Activated CD8-positive, alpha-beta T cell treated with anti-CD3 and anti-CD28 coated beads, Interleukin-2, amount 10 ng/mL, durations not matched to agents 7 days and 5 days (primary cell): ENCODE measurements at regions not wholly inside any gene's neighbourhood (a gene's known extent, or its start where the extent isn't known, plus 50 kb on each side); places are given as distances from the start of the nearest gene placed in this dataset.

ENCODE experiments used
- ATAC-seq: fragments of 150-1000 bp; cut with Tn5 transposase; one replicate; pipeline ENCODE4 v1.10.0; 2021; ENCODE audit warnings: moderate library complexity
- CTCF ChIA-PET: fragments of 350-600 bp; sonication (Branson Sonifier 250); formaldehyde crosslinking; loops from one replicate; lab custom pipeline; 2021; ENCODE audit warnings: antibody characterized with exemption; lab: Charles Lee
- POLR2A ChIA-PET: fragments of 350-600 bp; sonication (Branson Sonifier 250); formaldehyde crosslinking; loops from one replicate; lab custom pipeline; 2021; ENCODE audit warnings: antibody characterized with exemption; lab: Charles Lee
- DNase-seq: peaks from one replicate; pipeline ENCODE4 v3.0.0-alpha.2; 2020
- H3K27ac Mint-ChIP-seq: one replicate; pipeline ENCODE4 v1.8.0; 2021; ENCODE audit warnings: mild to moderate bottlenecking, mixed read lengths
- H3K27me3 Mint-ChIP-seq: one replicate; pipeline ENCODE4 v1.8.0; 2021; ENCODE audit warnings: low read depth, mixed read lengths
- H3K36me3 Mint-ChIP-seq: one replicate; pipeline ENCODE4 v1.8.0; 2021; ENCODE audit warnings: low read depth, mixed read lengths
- H3K4me1 Mint-ChIP-seq: one replicate; pipeline ENCODE4 v1.8.0; 2021; ENCODE audit warnings: low read depth, mixed read lengths
- H3K4me3 Mint-ChIP-seq: one replicate; pipeline ENCODE4 v1.8.0; 2021; ENCODE audit warnings: mild to moderate bottlenecking, mixed read lengths
- H3K9me3 Mint-ChIP-seq: one replicate; pipeline ENCODE4 v1.8.0; 2022; ENCODE audit warnings: mixed read lengths; ENCODE audit not compliant: insufficient read depth

GRCh38 chr5:58066076-58066475, 393.8 kb downstream of the PLK2 start:
- no peak for DNase-seq
- POLR2A ChIA-PET, result no interaction called here
- H3K4me3 Mint-ChIP-seq, result no peak overlapping the region

GRCh38 chr5:58064801-58065200, 395.1 kb downstream of the PLK2 start:
- ATAC-seq, result no peak
- no peaks in the 10 kb centered on the region for H3K4me1 Mint-ChIP-seq
- no peak overlapping the region for H3K4me3 Mint-ChIP-seq
- H3K36me3 Mint-ChIP-seq, result no peaks in the 10 kb centered on the region
- H3K27ac Mint-ChIP-seq, result no peak overlapping the region
- ChIA-PET POLR2A (no interaction called here), CTCF (no interaction called here)
- no peaks in the 10 kb centered on the region for H3K9me3 Mint-ChIP-seq
- DNase-seq, result no peak
- no peaks in the 10 kb centered on the region for H3K27me3 Mint-ChIP-seq

More at GRCh38 chr5:58066076-58066475, 393.8 kb downstream of the PLK2 start:
- Mint-ChIP-seq H3K27ac (no peak overlapping the region), H3K9me3 (no peaks in the 10 kb centered on the region), H3K36me3 (no peaks in the 10 kb centered on the region), H3K4me1 (no peaks in the 10 kb centered on the region), H3K27me3 (no peaks in the 10 kb centered on the region)
- no peak for ATAC-seq
- CTCF ChIA-PET, result no interaction called here

- H3K4me3 Mint-ChIP-seq, result no peak overlapping the region
- ATAC-seq (no peak), DNase-seq (no peak)
- H3K27ac Mint-ChIP-seq, result no peak overlapping the region
- H3K27me3 Mint-ChIP-seq, result no peaks in the 10 kb centered on the region
- no peaks in the 10 kb centered on the region for H3K4me1 Mint-ChIP-seq
- no peaks in the 10 kb centered on the region for H3K36me3 Mint-ChIP-seq
- no peaks in the 10 kb centered on the region for H3K9me3 Mint-ChIP-seq
- POLR2A ChIA-PET, result no interaction called here
- CTCF ChIA-PET, result no interaction called here
These were observed 398.9 kb downstream of the PLK2 start for GRCh38 chr5:58060996-58061395.

- H3K27ac Mint-ChIP-seq, result no peak overlapping the region
- no peaks in the 10 kb centered on the region for H3K4me1 Mint-ChIP-seq
- DNase-seq, result no peak
- CTCF ChIA-PET, result no interaction called here
- no peak for ATAC-seq
- no peak overlapping the region for H3K4me3 Mint-ChIP-seq
- H3K9me3 Mint-ChIP-seq, result no peaks in the 10 kb centered on the region
- no peaks in the 10 kb centered on the region for H3K27me3 Mint-ChIP-seq
- H3K36me3 Mint-ChIP-seq, result no peaks in the 10 kb centered on the region
- POLR2A ChIA-PET, result no interaction called here
These were observed 402.6 kb downstream of the PLK2 start for GRCh38 chr5:58057324-58057723.

- ChIA-PET CTCF (no interaction called here), POLR2A (no interaction called here)
- Mint-ChIP-seq H3K27me3 (no peaks in the 10 kb centered on the region), H3K27ac (no peak overlapping the region), H3K36me3 (no peaks in the 10 kb centered on the region), H3K9me3 (no peaks in the 10 kb centered on the region), H3K4me1 (no peaks in the 10 kb centered on the region), H3K4me3 (no peak overlapping the region)
- DNase-seq (no peak), ATAC-seq (no peak)
These were observed 403.3 kb downstream of the PLK2 start for GRCh38 chr5:58056546-58056945.

- no peaks in the 10 kb centered on the region for H3K36me3 Mint-ChIP-seq
- no peaks in the 10 kb centered on the region for H3K4me1 Mint-ChIP-seq
- CTCF ChIA-PET, result no interaction called here
- ATAC-seq, result no peak
- no peak overlapping the region for H3K27ac Mint-ChIP-seq
- H3K4me3 Mint-ChIP-seq, result no peak overlapping the region
- H3K27me3 Mint-ChIP-seq, result no peaks in the 10 kb centered on the region
- no peaks in the 10 kb centered on the region for H3K9me3 Mint-ChIP-seq
- DNase-seq, result no peak
- POLR2A ChIA-PET, result no interaction called here
These were observed 405.9 kb downstream of the PLK2 start for GRCh38 chr5:58054018-58054417.

GRCh38 chr5:58048954-58049353, 410.9 kb downstream of the PLK2 start:
- ChIA-PET POLR2A (no interaction called here), CTCF (no interaction called here)
- ATAC-seq, result no peak
- H3K9me3 Mint-ChIP-seq, result no peaks in the 10 kb centered on the region
- H3K36me3 Mint-ChIP-seq, result no peaks in the 10 kb centered on the region
- no peaks in the 10 kb centered on the region for H3K4me1 Mint-ChIP-seq
- H3K27ac Mint-ChIP-seq, result no peak overlapping the region
- no peak overlapping the region for H3K4me3 Mint-ChIP-seq
- no peaks in the 10 kb centered on the region for H3K27me3 Mint-ChIP-seq
- DNase-seq, result no peak

- Mint-ChIP-seq H3K4me1 (no peaks in the 10 kb centered on the region), H3K9me3 (no peaks in the 10 kb centered on the region), H3K4me3 (no peak overlapping the region), H3K27me3 (no peaks in the 10 kb centered on the region), H3K36me3 (no peaks in the 10 kb centered on the region), H3K27ac (no peak overlapping the region)
- CTCF ChIA-PET, result no interaction called here
- no peak for ATAC-seq
- no peak for DNase-seq
- POLR2A ChIA-PET, result no interaction called here
These were observed 411.5 kb downstream of the PLK2 start for GRCh38 chr5:58048185-58048925.

- Mint-ChIP-seq H3K9me3 (no peaks in the 10 kb centered on the region), H3K4me3 (no peak overlapping the region), H3K27ac (no peak overlapping the region), H3K27me3 (no peaks in the 10 kb centered on the region), H3K4me1 (no peaks in the 10 kb centered on the region), H3K36me3 (no peaks in the 10 kb centered on the region)
- ChIA-PET CTCF (no interaction called here), POLR2A (no interaction called here)
- ATAC-seq, result no peak
- DNase-seq, result no peak
These were observed 413.5 kb downstream of the PLK2 start for GRCh38 chr5:58046371-58046770.

- no peak overlapping the region for H3K27ac Mint-ChIP-seq
- H3K4me3 Mint-ChIP-seq, result no peak overlapping the region
These were observed 415.7 kb downstream of the PLK2 start for GRCh38 chr5:58044166-58044565.

GRCh38 chr5:58043032-58043945, 416.6 kb downstream of the PLK2 start:
- DNase-seq (no peak), ATAC-seq (no peak)
- Mint-ChIP-seq H3K36me3 (no peaks in the 10 kb centered on the region), H3K9me3 (no peaks in the 10 kb centered on the region), H3K27ac (no peak overlapping the region), H3K4me1 (no peaks in the 10 kb centered on the region), H3K4me3 (no peak overlapping the region), H3K27me3 (no peaks in the 10 kb centered on the region)
- CTCF ChIA-PET, result no interaction called here
- POLR2A ChIA-PET, result no interaction called here

More at GRCh38 chr5:58044166-58044565, 415.7 kb downstream of the PLK2 start:
- no peak for DNase-seq
- H3K4me1 Mint-ChIP-seq, result no peaks in the 10 kb centered on the region
- CTCF ChIA-PET, result no interaction called here
- no peaks in the 10 kb centered on the region for H3K36me3 Mint-ChIP-seq
- H3K27me3 Mint-ChIP-seq, result no peaks in the 10 kb centered on the region
- POLR2A ChIA-PET, result no interaction called here
- no peak for ATAC-seq
- no peaks in the 10 kb centered on the region for H3K9me3 Mint-ChIP-seq

- no peak for ATAC-seq
- H3K4me3 Mint-ChIP-seq, result no peak overlapping the region
- H3K4me1 Mint-ChIP-seq, result no peaks in the 10 kb centered on the region
- no peaks in the 10 kb centered on the region for H3K36me3 Mint-ChIP-seq
- no peaks in the 10 kb centered on the region for H3K27me3 Mint-ChIP-seq
- no peak overlapping the region for H3K27ac Mint-ChIP-seq
- no peaks in the 10 kb centered on the region for H3K9me3 Mint-ChIP-seq
- POLR2A ChIA-PET, result no interaction called here
- CTCF ChIA-PET, result no interaction called here
- no peak for DNase-seq
These were observed 418.0 kb downstream of the PLK2 start for GRCh38 chr5:58041884-58042283.
